HG03196 (cell line): ENCODE measurements at regions not wholly inside any gene's neighbourhood (a gene's known extent, or its start where the extent isn't known, plus 50 kb on each side); places are given as distances from the start of the nearest gene placed in this dataset.

Experiments
- ATAC-seq: cut with Tn5 transposase; IDR thresholded peaks from one replicate; pipeline ENCODE4 v1.9.1; 2021; ENCODE audit not compliant: unreplicated experiment

DNA sequence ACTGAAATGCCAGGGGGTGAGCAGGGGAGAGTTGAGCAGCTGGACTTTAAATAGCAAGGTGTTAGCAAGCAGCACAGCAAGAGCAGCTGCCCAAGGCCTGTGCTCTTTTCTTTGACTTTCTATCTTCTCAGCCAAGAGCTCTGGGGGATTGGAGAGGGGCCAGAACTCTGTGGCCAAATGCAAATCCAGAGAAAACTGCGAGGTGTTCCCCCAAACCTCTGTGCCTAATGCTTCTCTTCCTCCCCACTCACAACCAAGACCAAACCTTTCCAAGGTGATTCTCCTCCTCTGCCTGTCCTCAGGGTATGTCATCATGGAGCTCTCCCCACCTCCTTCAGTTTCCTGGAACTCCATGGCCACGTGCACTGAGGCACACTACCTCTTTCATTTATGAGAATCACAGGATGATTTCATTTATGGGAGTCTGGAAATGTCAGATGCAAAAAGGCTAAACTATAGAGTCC lies 118.7 kb upstream of the WWC1 start:
- no peak for ATAC-seq

DNA sequence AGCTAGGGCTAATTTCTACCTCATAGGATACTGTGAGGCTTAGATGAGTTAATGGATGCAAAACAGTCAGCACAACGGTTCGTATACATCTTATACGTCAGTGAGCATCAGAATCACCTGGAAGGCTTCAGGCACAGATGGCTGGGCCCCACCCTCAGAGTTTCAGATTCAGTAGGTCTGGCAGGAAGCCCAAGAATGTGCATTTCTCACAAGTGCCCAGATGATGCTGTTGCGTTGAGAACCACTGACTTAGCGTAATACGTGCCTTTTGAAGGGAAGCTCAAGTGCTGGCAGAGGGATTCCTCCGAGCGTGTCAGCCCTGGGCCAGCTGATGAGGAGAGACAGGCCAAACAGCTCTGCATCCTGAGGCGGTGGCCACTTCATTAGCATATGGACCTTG lies 117.1 kb upstream of the WWC1 start:
- no peak for ATAC-seq

DNA sequence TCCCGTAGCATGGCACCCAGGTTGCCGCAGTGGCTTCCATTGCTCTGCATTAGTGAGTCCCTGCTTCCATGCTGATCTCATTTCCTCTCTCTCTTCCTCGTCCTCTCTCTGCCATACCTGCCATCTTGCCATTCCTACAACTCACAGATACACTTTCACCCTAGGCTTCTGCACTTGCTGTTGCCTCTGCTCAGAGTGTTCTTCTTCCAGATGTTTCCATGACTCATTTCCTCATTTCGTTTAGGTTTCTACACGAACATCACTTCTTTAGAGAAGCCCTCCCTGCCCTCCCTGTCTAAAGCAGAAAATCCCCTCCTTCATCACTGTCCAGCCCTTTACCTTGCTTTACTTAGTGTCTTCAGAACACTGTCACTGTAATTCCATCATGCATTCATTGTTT lies 115.2 kb upstream of the WWC1 start:
- no peak for ATAC-seq

DNA sequence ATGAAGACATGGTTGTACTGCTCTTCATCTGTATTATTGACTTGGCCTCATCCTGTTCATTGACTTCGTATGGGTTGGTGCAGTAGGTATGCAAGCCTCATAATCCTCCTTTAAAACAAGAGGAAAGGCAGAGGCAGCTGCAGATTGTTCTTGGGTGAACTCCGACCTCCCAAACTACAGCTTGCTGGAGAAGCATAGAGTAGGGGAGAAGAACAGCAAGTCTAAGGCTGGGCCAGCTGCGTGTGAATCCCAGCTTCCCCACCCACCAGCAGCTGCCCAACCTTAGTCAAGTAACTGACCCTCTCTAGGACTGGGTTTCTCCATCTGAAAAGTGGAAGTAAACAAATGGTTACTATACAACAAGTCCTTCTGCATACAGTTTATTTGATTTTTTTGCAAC lies 114.5 kb upstream of the WWC1 start:
- no peak for ATAC-seq

DNA sequence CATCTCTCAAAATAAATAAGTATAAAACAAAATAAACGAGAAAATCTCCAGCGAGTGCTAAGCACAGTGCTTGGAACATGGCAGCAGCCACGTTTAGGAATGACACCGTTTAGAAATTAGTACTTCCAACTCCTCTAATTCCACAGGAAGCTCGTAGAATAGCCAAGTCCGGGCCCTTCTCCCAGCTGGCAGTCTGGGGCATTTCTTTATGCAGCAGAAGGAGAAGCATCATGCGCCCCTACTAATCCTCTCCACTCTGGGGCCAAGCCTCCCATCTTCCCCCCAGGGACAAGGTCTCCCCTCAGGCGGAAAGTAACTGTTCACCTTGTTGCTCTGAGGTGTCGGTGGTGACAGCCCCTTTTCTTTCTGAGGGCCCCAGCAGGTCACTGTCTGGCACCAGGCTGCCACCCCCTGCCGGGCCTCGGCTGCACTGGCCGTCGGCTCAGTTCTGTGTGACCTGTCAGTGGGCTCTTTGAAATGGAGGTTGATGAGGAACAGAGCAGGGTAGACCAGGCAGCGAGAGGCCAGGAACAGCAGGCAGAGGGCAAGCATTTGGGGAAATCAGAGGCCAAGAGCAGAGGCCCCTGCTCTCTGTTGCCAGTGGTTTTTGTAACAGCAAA lies 113.5 kb upstream of the WWC1 start:
- ATAC-seq, result no peak

DNA sequence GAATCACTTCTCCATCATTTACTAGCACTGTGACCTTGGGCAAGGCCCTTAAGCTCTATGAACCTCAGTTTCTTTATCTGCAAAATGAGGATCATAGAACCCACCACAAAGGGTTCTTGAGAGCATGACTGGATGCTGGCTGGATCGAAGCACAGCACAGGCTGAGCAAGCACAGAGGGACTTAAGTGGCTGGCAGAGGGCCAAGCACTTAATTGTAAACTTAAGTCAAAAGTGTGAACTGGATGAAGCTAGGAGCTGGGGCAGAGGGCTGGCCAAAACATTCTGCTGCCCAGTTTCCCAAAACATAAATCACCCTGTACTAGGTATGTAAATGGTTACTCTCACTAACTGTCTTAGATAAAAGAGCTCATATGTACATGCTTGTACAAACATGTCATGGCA lies 112.3 kb upstream of the WWC1 start:
- no peak for ATAC-seq

DNA sequence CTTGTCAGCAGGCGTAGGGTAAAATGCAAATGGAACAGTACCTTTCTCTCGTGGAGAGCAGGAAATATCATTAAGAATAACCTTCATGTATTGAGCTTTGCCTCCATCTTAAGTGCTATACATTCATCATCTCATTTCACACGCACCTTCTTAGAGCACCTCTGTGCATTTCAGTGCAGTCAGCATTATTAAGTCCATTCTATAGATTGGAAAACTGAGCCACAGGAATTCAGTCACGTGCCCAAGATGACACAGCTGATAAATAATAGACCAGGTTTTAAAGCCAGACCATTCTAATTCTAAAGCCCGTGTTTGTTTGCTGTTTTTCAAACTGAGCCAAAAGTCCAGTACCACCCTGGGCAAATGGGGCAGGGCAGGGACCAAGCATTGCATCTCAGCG lies 109.2 kb upstream of the WWC1 start:
- ATAC-seq, result no peak

DNA sequence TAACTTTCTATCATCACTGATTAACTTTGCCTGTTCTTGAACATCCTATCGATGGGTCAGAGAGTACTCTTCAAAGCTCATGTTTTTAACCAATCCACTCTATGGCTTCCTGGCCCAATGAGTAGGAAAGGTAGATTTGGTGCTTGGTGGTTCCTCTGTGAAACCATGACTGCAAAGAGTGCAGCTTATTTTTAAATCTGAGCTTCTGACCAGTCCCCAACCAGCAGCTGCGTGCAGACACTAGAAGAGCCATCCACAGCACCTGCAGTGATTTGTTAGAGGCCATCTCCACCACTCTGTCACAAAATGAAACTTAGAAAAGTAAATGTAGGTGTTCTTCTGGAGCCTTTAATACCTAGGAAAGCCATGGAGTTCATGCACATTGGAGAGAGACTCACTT lies 107.3 kb upstream of the WWC1 start:
- no peak for ATAC-seq

DNA sequence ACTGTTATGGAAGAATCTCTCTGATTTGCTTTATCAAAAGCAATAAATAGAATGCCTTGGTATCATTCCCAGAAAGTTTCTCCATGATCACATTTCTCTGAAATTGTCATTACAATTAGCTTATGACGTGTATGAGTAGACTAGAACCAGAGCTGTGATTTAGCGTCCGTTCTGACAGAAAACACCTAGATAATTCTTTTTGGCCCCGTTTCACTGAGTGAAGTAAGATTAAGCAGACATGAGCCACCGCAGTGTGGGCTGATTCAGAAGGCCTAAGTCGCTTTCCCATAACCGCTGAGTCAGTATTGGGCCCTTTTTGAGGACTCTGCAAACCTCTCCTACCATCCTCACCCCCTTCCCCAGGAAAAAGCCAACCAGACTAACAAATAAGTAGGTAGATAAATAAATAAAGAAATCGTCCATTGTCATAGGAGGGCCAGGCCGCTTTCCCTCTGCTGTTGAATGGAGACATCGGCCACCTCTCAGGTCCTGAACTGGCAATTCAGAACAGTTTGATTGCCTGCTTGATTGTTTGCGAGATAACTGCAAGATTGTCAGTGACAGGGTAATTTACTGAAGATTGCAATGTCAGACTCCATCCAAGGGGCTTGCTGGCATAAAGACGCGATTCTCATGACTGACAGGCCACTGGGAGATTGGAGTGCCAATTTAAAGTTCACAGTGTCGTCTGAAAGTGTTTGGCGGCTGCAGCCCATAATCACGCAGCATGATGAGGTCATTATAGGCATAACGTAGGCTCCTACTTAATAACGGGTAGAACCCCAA lies 105.0 kb upstream of the WWC1 start:
- ATAC-seq, result no peak

DNA sequence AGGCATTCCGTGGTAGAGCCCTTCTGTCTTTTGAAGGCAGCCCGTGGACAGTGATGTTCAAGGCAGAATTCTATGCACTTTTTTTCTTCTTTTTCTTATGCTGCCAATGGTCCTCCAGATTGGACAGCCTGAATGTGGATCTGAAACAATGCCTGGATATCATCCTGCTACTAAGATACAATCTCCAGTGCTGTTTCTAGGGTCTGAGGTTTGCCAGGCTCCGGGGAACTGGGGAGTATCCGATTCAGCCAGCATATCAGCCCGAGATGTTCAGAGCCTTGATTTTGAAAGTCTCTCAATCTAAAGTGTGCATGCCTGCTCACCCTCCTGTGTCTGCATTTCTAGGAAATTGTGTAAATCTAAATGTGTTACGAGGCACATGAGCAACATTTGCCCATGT lies 103.8 kb upstream of the WWC1 start:
- ATAC-seq, result no peak

DNA sequence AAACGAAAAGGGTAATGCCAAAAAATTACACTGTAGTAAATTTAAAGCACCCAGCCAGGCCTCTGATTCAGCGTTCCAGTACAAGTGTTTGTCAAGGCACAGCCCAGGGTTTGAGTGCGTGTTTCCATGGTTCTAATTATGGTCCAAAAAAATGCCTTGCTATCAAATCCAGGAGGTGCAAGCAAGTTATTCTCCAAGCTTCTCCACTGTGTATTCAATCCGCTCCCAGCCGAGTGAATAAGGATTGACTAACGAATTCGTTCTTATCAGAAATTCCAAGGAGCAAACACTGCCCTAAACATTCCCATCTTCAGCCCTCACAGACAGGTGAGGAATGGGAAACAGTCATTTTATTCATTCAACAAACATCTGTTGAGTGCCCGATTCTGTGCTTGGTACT lies 103.3 kb upstream of the WWC1 start:
- ATAC-seq, result no peak

DNA sequence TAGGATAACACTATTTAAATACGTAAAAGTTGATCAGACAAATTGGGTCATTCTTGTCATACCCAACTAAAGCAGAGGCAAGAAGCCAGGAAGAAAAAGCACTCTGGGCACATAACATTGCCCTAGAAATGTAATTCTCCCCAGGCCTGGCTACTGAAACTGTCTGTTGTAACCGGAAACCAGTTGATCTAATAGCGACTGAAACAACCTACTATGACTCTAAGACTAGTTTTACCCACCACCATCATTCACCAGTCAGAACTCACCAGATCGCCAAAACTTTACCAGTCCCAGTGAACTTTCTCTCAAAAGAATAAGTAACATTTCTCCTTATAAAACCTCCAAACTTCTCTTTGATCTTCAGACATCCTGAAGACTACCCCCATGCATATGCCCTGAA lies 99.3 kb upstream of the WWC1 start:
- ATAC-seq, result no peak

DNA sequence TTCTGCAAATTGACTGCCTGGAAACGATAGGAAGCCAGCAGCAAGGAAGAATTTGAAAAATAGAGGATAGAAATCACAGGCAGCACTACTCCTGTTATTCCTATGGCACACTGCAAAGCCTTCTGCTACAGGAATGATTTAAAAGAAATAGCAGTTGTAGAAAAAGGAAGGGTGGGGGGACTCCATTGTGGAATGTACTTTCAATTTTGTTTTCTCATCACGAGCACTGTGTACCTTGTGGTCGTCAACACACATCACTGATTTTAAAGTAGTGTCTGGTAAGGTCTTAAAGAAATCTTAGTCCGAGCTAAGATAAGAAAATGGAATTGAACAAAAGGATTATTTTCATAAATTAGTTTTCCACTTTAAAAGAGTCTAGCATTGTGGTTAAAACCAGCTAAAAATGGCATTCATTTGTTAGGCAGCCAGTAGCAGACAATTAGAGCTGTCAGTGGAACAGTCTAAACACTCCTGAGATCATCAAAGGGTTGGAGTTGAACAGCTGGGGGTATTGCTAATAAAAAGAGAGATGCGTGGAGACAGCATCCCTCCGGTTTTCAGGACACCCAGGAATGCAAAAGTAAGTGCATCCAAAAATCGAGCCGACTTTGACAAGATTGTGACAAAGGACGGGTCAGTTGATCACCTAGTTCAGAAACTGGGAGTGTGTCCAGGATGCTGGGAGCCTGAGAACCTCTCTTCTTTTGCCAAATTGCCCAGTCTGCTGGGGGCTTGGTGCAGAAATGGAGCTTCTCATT lies 97.8 kb upstream of the WWC1 start:
- no peak for ATAC-seq

DNA sequence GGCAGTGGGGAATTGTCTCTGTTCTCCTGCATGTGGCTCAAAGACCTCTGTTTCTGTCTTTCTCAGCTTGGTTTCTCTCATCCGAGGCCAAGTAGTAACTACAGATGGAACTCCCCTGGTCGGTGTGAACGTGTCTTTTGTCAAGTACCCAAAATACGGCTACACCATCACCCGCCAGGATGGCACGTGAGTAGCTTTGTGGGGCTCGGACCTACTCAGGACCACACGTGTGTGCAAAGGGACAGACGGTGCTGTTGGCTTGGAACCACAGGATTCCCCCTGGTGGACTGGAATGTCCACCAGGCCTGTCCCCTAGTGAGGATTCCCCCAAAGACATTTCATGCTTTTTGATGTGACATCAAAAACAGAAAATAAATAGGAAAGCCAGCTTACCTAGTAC lies 96.3 kb upstream of the WWC1 start:
- no peak for ATAC-seq

DNA sequence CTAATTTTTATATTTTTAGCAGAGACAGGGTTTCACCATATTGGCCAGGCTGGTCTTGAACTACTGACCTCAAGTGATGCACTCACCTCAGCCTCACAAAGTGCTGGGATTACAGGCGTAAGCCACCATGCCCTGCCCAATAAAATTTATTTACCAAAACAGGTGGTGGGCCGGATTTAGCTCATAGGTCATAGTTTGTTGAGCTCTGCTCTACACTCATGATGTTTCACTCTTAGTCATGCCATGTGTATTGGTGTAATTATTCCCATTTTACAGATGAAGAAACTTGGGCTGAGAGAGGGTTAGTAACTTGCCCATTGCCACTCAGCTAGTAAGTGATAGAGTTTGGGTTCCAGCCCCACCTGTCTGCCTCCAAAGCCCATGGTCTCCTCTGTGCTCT lies 93.1 kb upstream of the WWC1 start:
- ATAC-seq, result no peak

DNA sequence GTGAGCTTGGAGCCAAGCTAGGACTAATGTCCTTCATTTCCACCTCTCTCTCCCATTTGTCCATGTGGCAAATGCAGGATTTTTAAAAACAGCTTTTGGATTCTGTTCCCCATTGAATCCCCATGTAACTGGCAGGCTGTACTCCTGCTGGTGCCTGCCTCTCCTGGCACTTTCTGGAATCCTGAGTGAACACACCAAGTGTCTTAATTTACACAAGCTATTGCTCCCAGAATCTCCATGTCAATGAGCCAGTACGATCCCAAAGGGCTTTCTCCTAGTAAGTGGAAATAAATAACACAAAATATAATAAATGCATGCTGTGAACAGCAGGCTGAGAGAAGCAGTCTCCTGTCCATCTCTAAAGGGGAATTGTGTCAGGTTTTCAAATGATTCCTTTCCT lies 88.4 kb upstream of the WWC1 start:
- ATAC-seq, result no peak

DNA sequence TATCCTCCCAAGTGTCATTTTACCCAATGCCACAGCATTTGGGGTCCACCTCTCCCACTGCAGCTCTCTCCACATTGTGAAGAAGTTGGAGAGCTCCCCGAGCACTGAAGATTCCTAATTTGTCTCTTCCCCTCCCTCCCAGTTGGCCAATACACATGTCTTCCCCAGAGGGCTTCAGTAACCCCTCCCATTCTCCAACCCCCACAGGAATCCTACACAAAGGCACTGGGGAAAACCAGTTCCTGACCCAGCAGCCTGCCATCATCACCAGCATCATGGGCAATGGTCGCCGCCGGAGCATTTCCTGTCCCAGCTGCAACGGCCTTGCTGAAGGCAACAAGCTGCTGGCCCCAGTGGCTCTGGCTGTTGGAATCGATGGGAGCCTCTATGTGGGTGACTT lies 87.3 kb upstream of the WWC1 start:
- ATAC-seq, result no peak

DNA sequence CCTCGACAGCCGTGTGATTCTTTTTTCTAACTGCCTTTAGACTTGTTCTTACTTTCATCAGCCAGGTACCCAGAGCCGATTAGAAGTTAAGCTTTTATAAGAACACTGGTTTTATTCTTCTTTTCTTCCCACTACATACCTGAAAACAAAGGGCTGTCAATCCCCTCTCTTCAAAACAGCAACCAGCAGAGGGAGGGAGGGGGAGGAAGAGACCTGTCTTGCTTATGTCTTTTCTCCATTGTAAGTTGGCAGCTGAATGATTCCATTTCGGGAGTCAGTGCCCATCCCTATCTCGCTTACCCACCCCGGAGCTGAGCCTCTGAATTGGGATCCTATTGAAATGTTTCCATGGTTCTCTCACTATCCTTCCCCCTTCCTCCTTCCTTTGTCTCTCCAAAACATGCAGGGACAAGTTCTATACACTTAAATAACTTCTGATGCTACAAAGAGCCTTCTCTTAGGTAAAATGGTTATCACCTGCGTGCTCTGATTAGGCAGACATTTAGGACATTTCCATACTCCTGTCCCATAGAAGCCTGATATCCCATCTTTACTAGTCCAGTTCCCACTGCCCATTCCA lies 83.9 kb upstream of the WWC1 start:
- ATAC-seq, result no peak

DNA sequence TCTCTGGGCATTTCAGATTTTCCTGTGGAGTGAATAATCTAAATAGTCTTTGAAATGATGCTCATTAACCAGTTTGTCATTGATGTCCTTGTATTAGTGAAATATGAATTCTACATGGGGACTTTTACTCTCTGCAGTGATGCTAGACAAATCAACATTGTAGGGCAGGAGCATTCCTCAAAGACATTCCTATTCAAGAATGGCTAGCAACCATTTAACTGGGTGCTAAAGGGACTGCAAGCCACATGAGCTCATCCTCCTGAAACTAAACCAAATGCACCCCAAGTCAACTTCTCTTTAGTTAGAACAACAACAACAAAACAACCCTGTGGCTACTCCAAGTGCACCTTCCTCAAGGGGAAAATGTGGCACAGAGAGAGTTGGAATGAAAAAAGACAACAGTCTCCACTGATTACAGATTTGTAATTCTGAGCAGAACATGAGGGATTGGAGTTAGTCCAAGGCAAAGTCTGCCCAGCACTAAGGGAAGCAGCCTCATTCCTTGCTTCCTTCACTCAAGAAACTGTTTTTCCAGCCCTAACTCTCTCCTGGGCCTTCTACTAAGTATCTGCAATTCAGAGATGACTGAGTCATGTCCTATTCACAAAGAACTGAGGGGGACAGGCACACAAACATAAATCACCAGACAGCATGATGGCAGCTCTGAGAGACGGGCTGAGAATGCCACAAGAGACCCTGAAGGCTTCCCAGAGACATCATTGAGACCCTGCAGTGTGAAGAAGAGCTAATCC lies 82.0 kb upstream of the WWC1 start:
- ATAC-seq, result no peak

DNA sequence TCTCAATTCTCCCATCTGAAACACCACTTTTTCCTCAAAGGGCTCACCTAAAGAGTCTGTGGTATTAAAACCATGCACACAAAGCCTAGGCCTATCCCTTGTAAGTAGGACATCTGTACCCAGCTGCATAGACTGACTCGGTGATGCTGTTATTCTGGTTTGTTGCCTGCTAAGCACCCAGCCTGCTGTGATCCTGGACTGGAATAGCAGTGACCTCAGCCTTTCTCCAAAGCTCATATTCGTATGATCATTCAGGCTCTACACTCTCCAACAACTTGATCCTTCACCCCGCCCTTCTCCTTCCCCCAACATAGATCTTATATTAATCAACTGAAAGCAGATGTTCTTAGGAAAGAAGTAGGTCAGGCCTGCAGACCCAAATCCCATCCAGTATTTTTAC lies 81.4 kb upstream of the WWC1 start:
- ATAC-seq, result no peak

DNA sequence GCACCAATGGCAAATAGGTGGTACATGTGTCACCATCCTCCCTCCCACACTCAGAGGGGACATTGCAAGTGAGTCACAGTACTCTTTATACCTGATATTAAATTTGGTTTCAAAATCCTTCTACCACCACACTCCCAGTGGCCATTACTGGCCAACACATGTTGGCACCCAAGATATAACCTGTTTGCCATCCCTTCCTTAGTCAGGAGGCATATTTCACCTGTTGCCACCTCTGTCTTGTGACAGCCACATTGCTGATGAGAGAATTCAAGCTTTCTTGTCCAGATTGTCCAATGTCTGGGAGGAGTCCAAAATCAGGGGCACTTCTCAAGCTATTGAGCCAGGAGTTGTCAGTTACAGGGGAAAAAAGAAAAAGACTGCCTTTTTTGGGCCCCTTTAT lies 80.2 kb upstream of the WWC1 start:
- no peak for ATAC-seq
